ENCODE measurements at regions not wholly inside any gene's neighbourhood (a gene's known extent, or its start where the extent isn't known, plus 50 kb on each side); places are given as distances from the start of the nearest gene placed in this dataset.
"Not testable (repeated sequence)": the region's sequence is repeated elsewhere in the genome, so short reads cannot be mapped to it uniquely, and the experiment has no call there.

- no peak for DNase-seq
Measured at GRCh38 chr4:129751646-129752045, 655.7 kb downstream of the C4orf33 start.

- DNase-seq: no peak
Measured at GRCh38 chr4:129783596-129783995, 687.6 kb downstream of the C4orf33 start.

- no peak for DNase-seq
Measured at GRCh38 chr4:129788486-129788885, 692.5 kb downstream of the C4orf33 start.

GRCh38 chr4:129804461-129804981, 708.6 kb downstream of the C4orf33 start:
- DNase-seq: no peak

GRCh38 chr4:129806986-129807385, 711.0 kb downstream of the C4orf33 start:
- DNase-seq: no peak

- no peak for DNase-seq
Measured at GRCh38 chr4:129808242-129808641, 712.3 kb downstream of the C4orf33 start.

GRCh38 chr4:129821073-129821472, 725.1 kb downstream of the C4orf33 start:
- DNase-seq: no peak

- no peak for DNase-seq
Measured at GRCh38 chr4:129821963-129822362, 726.0 kb downstream of the C4orf33 start.

GRCh38 chr4:129822701-129823100, 726.7 kb downstream of the C4orf33 start:
- DNase-seq: no peak

GRCh38 chr4:129823105-129823504, 727.2 kb downstream of the C4orf33 start:
- DNase-seq: no peak

GRCh38 chr4:129829373-129829772, 733.4 kb downstream of the C4orf33 start:
- no peak for DNase-seq

GRCh38 chr4:129839687-129840086, 743.7 kb downstream of the C4orf33 start:
- DNase-seq: no peak

- DNase-seq: no peak
Measured at GRCh38 chr4:129842096-129842495, 746.1 kb downstream of the C4orf33 start.

GRCh38 chr4:129852434-129852833, 756.5 kb downstream of the C4orf33 start:
- DNase-seq: no peak

- not testable (repeated sequence) for DNase-seq
Measured at GRCh38 chr4:129853685-129854467, 757.9 kb downstream of the C4orf33 start.

- no peak for DNase-seq
Measured at GRCh38 chr4:129862461-129862860, 766.5 kb downstream of the C4orf33 start.

GRCh38 chr4:129863206-129863605, 767.3 kb downstream of the C4orf33 start:
- no peak for DNase-seq

- DNase-seq: no peak
Measured at GRCh38 chr4:129883996-129884395, 788.0 kb downstream of the C4orf33 start.

- no peak for DNase-seq
Measured at GRCh38 chr4:129897111-129897510, 801.2 kb downstream of the C4orf33 start.

- no peak for DNase-seq
Measured at GRCh38 chr4:129899849-129900248, 803.9 kb downstream of the C4orf33 start.

GRCh38 chr4:129900430-129900953, 804.5 kb downstream of the C4orf33 start:
- no peak for DNase-seq

GRCh38 chr4:129901205-129901604, 805.3 kb downstream of the C4orf33 start:
- DNase-seq: no peak

- no peak for DNase-seq
Measured at GRCh38 chr4:129903861-129904260, 807.9 kb downstream of the C4orf33 start.

- no peak for DNase-seq
Measured at GRCh38 chr4:129905256-129905655, 809.3 kb downstream of the C4orf33 start.

GRCh38 chr4:129908117-129908516, 812.2 kb downstream of the C4orf33 start:
- DNase-seq: no peak

Measured in activated gamma-delta T cell treated with Interleukin-2 at 50 U/mL for 16 hours (primary cell).